Panc1 (cell line): ENCODE measurements at regions not wholly inside any gene's neighbourhood (a gene's known extent, or its start where the extent isn't known, plus 50 kb on each side); places are given as distances from the start of the nearest gene placed in this dataset.
"Not testable (repeated sequence)": the region's sequence is repeated elsewhere in the genome, so short reads cannot be mapped to it uniquely, and the experiment has no call there.

ENCODE experiments used
- CTCF ChIP-seq: fragments of 450-650 bp; IDR thresholded peaks from 2 replicates; pipeline ENCODE4 v1.5.1; 2017; ENCODE audit warnings: mild to moderate bottlenecking
- REST ChIP-seq, 2 experiments: IDR thresholded peaks; 2 replicates each; pipeline ENCODE4 v1.6.1; 2011 to 2012; ENCODE audit warnings: low read depth in 2 of 2, control low read depth in 1 of 2, low read length in 1 of 2, mild to moderate bottlenecking in 1 of 2, moderate library complexity in 1 of 2; ENCODE audit not compliant: insufficient read depth in 1 of 2

GRCh38 chr2:55793602-55794001 is 100.0 kb upstream of the PNPT1 start:
- TF ChIP-seq CTCF; REST (IDR thresholded peaks at IDR 0.05; ENCODE audit: insufficient read depth in 1 of 2, low read depth in 2 of 2, low read length in 1 of 2): not testable (repeated sequence)
